ENCODE measurements at regions not wholly inside any gene's neighbourhood (a gene's known extent, or its start where the extent isn't known, plus 50 kb on each side); places are given as distances from the start of the nearest gene placed in this dataset.
"Not testable (repeated sequence)": the region's sequence is repeated elsewhere in the genome, so short reads cannot be mapped to it uniquely, and the experiment has no call there.

DNA sequence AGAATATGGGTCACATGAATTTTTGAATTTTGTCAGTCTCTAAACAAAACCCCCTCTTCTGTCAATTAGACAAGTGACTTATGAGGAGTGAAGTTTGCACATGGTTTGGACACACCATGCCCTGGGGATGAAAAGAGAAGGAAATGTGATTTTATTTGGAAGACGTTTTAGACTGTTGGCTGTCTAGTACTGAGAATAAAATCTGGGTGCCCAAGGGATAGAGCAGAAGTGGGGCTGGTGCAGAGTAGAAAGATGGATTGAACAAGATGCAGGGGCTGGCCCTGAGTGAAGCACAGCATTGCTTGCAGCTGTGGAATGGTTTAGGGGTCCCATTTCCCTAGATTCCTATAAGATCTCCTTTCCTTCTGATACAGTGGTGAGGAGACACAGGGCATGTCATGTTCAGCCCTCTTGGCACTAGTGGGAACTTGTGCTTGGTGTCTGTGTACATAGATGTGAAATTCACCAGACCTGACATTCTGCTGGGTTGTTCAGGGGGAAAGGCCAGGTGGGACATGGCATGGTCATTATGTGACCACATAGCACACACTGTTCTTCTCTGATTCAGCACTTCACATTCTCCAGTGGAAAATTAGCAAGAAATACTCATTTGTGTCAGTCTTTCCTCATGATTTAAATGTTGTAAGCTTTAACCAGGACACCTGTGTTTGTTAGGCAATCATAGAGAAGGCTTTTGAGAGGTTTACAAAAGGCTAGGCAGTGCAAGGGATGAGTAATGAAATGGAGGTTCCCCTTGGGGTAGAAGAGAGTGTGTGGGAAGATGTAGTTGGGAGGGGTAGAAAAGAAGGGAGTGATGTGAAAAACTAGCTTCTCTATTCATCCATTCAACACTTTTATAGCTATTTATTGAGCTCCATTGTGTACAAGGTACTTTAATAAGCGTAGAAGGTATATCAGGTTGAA is 202.3 kb upstream of the IGF1 start:
- FAIRE-seq (no peak), DNase-seq (ENCODE audit: insufficient read length) (no peak)
- TF ChIP-seq POLR2AphosphoS5 (IDR thresholded peaks at IDR 0.05; ENCODE audit: low read depth, low read length) (no peak), POLR2A (IDR thresholded peaks at IDR 0.05; ENCODE audit: low read depth, low read length) (no peak), TAF1 (IDR thresholded peaks at IDR 0.05; ENCODE audit: borderline replicate concordance, low read depth, low read length) (no peak)

DNA sequence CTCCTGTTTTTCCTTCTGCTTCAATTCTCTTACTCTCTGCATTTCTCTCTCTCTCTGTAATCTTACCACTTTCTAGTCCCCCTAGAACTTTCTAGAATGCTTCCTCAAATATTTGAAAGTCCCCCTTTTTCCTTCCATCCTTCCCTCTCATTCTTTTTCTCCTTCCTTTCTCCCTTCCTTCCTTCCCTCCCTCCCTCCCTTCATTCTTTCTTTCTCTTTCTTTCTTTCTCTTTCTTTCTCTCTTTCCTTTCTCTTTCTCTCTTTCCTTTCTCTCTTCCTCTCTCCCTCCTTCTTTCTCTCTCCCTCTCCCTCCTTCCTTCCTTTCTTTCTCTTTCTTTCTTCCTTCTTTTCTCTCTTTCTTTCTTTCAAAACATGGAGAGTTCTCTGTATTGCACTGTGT is 201.4 kb upstream of the IGF1 start:
- FAIRE-seq: no peak
- no peak for TF ChIP-seq TAF1 (IDR thresholded peaks at IDR 0.05; ENCODE audit: borderline replicate concordance, low read depth, low read length)
- no peak for TF ChIP-seq POLR2A (IDR thresholded peaks at IDR 0.05; ENCODE audit: low read depth, low read length)
- TF ChIP-seq POLR2AphosphoS5 (IDR thresholded peaks at IDR 0.05; ENCODE audit: low read depth, low read length): no peak
- no peak for DNase-seq (ENCODE audit: insufficient read length)

DNA sequence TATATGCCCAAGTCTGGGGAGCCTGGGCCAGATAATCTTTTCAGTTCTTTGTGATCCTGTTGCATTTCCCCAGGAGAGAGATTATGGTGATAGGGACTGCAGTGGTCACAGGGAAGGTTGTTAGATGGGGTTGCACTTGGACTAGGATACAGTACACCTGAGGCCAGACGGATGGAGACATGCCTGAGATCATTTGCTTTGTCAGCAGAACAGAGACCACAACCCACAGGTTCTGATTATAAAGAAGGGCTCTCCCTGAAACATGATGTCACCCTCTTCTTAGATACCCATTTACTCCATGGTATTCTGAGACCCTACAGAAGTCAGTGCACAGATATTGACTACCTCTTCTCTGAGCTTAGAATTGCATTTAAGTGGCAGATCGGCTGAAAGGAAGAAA is 200.9 kb upstream of the IGF1 start:
- no peak for FAIRE-seq
- TF ChIP-seq POLR2AphosphoS5 (IDR thresholded peaks at IDR 0.05; ENCODE audit: low read depth, low read length) (no peak), TAF1 (IDR thresholded peaks at IDR 0.05; ENCODE audit: borderline replicate concordance, low read depth, low read length) (no peak), POLR2A (IDR thresholded peaks at IDR 0.05; ENCODE audit: low read depth, low read length) (no peak)
- no peak for DNase-seq (ENCODE audit: insufficient read length)

DNA sequence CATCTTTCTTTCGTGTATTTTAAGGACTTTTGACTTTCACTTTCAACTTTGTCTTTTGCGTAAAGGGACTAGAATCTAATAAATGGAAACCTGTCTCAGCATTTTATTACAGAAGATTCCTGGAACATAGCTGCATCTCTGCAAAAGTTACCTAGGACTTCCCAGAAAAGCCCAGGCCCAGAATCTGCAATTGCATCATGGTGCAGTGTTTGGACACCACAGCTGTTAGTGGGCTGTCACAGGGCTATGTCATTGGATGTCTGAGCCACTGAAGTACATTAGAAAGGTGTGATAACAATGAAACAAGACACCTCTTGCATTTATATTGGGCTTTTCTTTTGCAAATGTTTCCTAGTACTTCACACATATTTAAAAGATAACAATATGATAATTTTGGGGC is 199.9 kb upstream of the IGF1 start:
- DNase-seq (ENCODE audit: insufficient read length): no peak
- TF ChIP-seq POLR2A (IDR thresholded peaks at IDR 0.05; ENCODE audit: low read depth, low read length) (no peak), POLR2AphosphoS5 (IDR thresholded peaks at IDR 0.05; ENCODE audit: low read depth, low read length) (no peak), TAF1 (IDR thresholded peaks at IDR 0.05; ENCODE audit: borderline replicate concordance, low read depth, low read length) (no peak)
- no peak for FAIRE-seq

DNA sequence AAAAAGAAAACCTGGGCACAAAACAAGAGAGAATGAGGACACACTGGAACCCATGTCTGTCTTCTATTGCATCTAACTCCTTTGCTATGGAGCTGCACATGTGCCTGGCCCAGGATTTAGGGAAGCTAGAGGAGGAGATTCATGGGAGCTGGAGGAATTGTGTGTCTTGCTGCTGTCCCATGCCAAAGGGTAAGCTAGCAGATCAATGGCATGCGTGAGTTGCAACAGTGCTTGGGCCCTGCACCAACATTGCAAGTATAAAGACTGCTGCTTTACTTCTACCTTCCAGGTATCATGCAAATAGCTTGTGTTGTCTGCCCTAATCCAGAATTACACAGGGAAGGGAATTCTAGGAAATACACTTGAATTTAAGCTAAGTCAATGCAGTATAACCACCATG is 196.4 kb upstream of the IGF1 start:
- TF ChIP-seq POLR2A (IDR thresholded peaks at IDR 0.05; ENCODE audit: low read depth, low read length) (no peak), POLR2AphosphoS5 (IDR thresholded peaks at IDR 0.05; ENCODE audit: low read depth, low read length) (no peak), TAF1 (IDR thresholded peaks at IDR 0.05; ENCODE audit: borderline replicate concordance, low read depth, low read length) (no peak)
- no peak for FAIRE-seq

DNA sequence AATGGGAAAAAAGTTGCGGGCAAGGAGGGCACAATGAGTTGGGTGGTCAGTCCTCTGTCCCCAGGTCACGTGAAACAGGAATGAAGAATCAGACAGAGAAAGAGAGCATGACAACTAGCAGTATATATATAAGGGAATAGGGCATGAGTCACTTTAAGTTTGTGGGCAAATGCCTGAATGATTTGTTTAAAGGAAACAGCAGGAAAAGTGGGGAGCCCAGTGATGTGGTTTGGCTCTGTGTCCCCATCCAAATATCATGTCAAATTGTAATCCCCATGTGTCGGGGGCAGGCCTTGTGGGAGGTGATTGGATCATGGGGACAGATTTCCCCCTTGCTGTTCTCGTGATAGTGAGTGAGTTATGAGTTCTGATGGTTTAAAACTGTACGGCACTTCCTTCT is 195.3 kb upstream of the IGF1 start:
- DNase-seq (ENCODE audit: insufficient read length) (no peak), FAIRE-seq (no peak)
- TF ChIP-seq TAF1 (IDR thresholded peaks at IDR 0.05; ENCODE audit: borderline replicate concordance, low read depth, low read length): no peak
- TF ChIP-seq POLR2AphosphoS5 (IDR thresholded peaks at IDR 0.05; ENCODE audit: low read depth, low read length): no peak
- no peak for TF ChIP-seq POLR2A (IDR thresholded peaks at IDR 0.05; ENCODE audit: low read depth, low read length)

More for the DNA sequence above, 196.4 kb upstream of the IGF1 start:
- DNase-seq (ENCODE audit: insufficient read length): no peak

DNA sequence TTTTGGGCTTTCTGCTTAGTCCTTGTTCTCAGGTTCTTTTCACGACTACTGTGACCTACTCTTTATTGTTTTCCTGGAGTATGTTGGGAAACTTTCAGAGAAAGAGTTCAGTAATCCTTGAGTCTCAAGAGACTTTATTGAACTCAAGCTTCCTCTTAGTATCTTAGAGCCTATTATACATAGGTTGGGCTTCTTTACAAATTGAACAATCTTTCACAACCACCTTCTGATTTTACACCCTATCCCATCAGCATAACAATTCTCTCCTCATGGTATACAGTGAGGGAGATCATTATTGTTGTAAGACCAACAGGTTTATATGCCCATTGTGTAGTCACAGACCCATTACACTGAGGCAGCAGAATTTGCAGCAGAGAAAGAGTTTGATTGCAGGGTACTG is 193.2 kb upstream of the IGF1 start:
- no peak for DNase-seq (ENCODE audit: insufficient read length)
- FAIRE-seq: no peak
- TF ChIP-seq TAF1 (IDR thresholded peaks at IDR 0.05; ENCODE audit: borderline replicate concordance, low read depth, low read length) (no peak), POLR2A (IDR thresholded peaks at IDR 0.05; ENCODE audit: low read depth, low read length) (no peak), POLR2AphosphoS5 (IDR thresholded peaks at IDR 0.05; ENCODE audit: low read depth, low read length) (no peak)

DNA sequence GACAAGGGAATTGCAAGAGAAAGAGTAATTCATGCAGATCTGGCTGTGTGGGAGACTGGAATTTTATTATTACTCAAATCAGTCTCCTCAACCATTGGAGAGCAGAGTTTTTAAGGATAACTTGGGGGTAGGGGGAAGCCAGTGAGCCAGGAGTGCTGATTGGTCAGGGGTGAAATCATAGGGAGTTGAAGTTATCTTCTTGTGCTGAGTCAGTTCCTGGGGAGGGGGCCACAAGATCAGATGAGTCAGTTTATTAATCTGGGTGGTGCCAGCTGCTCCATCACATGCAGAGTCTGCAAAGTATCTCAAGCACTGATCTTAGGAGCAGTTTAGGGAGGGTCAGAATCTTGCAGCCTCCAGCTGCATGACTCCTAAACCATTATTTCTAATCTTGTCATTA is 191.8 kb upstream of the IGF1 start:
- not testable (repeated sequence) for FAIRE-seq; DNase-seq (ENCODE audit: insufficient read length)

DNA sequence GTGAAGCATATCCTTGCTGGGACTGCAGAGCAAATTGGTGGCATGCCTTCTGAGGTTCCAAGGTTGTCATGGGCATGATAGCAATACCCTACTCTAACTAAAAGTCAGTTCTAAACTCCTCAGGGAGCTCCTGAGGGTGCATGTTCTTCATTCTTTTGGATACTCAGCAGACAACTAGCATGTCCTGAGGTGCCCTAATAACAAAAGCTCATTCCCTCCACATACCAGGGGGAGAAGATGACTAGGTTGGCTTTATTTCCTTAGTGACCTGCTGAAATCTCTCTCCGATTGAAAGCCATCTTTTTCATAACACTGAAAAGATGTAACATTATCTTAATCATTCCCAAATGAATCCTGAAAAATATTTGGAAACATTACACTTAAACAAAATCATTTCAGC is 188.7 kb upstream of the IGF1 start:
- DNase-seq (ENCODE audit: insufficient read length) (no peak), FAIRE-seq (no peak)
- no peak for TF ChIP-seq TAF1 (IDR thresholded peaks at IDR 0.05; ENCODE audit: borderline replicate concordance, low read depth, low read length)
- TF ChIP-seq POLR2A (IDR thresholded peaks at IDR 0.05; ENCODE audit: low read depth, low read length): no peak
- no peak for TF ChIP-seq POLR2AphosphoS5 (IDR thresholded peaks at IDR 0.05; ENCODE audit: low read depth, low read length)

DNA sequence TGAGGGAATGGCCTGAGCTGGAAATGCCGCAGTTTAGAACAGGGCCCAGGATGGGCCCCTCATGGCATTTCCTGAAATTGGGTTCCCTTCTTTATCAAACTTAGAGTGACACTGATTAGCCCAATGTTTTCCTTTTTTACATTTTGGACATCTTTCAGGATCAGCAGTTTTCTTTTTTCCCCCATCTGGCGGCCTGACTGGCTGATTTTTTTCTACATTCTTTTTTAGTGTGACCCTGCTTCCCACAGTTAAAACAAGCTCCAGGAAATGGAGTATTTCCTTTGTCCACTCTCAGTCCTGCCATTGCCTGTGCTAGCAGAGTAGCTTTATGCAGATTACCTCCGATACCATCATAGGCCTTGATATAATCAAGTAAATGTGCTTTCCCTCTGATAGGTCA is 185.8 kb upstream of the IGF1 start:
- not testable (repeated sequence) for DNase-seq (ENCODE audit: insufficient read length); FAIRE-seq

DNA sequence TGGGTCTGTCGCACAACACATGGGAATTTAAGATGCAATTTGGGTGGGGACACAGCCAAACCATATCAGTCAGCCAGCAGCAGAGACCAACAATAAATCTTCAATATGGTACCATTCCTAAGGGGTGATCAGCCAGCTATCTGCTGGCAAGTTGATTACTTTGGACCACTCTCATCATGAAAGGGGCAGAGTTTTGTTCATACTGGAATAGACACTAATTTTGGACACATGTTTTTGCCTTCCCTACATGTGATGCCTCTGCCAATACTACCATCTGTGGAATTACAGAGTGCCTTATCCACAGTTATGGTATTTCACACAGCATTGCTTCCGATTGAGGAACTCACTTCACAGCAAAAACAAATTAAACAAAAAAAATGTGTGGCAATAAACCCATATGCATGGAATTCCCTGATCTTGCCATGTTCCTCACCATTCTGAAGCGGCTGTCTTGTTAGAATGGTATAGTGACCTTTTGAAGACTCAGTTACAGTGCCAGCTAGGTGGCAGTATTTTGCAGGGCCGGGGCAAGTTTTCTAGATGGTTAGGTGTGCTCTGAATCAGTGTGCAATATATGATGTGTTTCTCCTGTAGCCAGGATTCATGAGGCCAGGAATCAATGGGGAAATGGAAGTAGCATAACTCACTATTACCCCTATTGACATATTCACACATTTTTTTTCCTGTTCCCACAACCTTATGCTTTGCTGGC is 179.0 kb upstream of the IGF1 start:
- FAIRE-seq: no peak
- no peak for DNase-seq (ENCODE audit: insufficient read length)
- TF ChIP-seq POLR2AphosphoS5 (IDR thresholded peaks at IDR 0.05; ENCODE audit: low read depth, low read length) (no peak), TAF1 (IDR thresholded peaks at IDR 0.05; ENCODE audit: borderline replicate concordance, low read depth, low read length) (no peak), POLR2A (IDR thresholded peaks at IDR 0.05; ENCODE audit: low read depth, low read length) (no peak)

DNA sequence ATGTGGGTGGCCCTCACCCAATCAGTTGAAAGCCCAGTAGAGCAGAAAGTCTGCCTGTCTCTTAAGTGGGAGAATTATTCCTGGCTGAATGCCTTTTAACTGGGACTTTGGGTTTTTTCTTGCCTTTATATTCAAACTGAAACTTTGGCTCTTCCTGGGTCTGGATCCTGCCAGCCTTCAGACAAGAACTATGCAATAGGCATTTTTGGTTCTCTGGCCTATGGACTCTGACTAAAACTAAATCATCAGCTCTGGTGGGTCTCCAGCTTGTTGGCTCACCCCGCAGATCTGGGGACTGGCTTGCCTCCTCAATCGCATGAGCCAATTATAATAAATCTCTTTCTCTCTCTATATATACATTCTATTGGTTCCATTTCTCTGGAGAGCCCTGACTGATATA is 173.0 kb upstream of the IGF1 start:
- DNase-seq (ENCODE audit: insufficient read length) (no peak), FAIRE-seq (no peak)
- TF ChIP-seq POLR2A (IDR thresholded peaks at IDR 0.05; ENCODE audit: low read depth, low read length): no peak
- no peak for TF ChIP-seq POLR2AphosphoS5 (IDR thresholded peaks at IDR 0.05; ENCODE audit: low read depth, low read length)
- no peak for TF ChIP-seq TAF1 (IDR thresholded peaks at IDR 0.05; ENCODE audit: borderline replicate concordance, low read depth, low read length)

Measured in GM12892 (cell line).